DMS114 treated with DMSO at 0.1 percent for 48 hours (cell line): ENCODE measurements at regions not wholly inside any gene's neighbourhood (a gene's known extent, or its start where the extent isn't known, plus 50 kb on each side); places are given as distances from the start of the nearest gene placed in this dataset.
"Not testable (repeated sequence)": the region's sequence is repeated elsewhere in the genome, so short reads cannot be mapped to it uniquely, and the experiment has no call there.

Source experiments
- DNase-seq: peaks from one replicate; lab custom pipeline; 2025; ENCODE audit not compliant: unreplicated experiment; lab: John Stamatoyannopoulos, UW

DNA sequence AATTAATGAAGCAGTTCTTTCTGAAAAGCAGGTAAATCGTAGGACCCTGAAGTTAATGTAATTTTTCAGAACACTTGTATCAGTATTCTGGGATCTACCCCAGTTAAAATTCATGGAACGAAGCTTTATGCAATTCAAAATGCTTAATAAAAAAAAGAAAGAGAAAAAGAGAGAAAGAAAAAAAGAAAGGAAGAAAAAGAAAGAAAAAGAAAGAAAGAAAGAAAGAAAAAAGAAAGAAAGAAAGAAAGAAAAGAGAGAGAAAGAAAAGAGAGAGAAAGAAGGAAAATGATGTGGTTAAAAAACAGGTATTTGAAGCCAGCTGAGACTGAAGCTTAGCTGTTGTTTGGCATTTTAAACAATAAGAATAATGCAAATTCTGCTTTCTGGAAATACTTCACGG is 427.4 kb upstream of the AKR1E2 start:
- no peak for DNase-seq

- no peak for DNase-seq
Observed at GRCh38 chr10:4397337-4397736, 428.7 kb upstream of the AKR1E2 start.

DNA sequence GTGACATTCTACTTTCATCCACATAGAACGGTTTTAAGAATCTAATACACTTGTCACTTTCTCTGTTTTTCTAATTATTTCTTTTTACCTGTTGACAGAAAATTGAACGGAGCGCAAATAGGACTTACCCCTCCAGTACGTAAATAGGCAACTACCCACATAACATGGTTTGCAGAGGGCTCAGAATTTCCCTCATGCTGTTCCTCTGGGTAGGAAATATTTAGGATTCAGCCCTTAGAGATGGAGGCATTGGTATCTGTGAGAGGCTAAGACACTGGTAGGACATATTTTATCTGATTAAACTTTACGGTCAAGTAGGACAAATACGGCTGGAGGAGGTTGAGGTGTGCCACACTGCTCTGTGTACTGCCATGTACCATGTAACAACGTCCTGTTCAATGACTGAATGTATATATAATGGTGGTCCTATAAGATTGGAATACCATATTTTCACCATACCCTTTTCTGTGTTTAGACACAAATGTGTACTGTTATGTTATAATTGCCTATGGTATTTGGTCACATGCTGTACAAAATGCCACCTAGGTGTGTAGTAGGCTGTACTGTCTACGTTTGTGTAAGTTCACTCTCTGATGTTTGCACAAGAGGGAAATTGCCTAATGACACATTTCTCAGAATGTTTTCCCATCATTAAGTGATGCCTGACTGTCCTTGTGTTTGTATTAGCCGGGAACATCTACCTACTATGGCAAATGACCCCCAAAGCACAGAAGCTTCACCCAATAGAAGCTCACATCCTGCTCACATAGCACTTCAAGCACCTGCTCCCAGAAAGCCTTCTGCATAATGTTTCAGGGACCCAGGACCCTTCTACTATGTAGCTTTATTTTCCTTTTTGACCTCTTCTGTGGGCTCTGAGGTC is 429.4 kb upstream of the AKR1E2 start:
- no peak for DNase-seq

- no peak for DNase-seq
Observed at GRCh38 chr10:4395731-4396130, 430.3 kb upstream of the AKR1E2 start.

DNA sequence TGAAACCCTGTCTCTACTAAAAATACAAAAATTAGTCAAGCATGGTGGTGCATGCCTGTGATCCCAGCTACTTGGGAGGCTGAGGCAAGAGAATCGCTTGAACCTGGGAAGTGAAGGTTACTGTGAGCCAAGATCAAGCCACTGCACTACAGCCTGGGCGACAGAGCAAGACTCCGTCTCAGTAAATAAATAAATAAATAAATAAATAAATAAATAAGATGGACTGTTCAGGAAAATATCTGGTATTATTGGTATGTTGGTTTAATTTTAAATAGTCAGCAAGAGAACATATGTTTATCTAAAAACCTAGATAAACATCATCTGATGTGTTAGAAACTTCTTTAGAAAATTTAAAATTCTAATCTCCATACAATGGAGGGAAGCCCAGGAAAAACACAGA is 431.6 kb upstream of the AKR1E2 start:
- not testable (repeated sequence) for DNase-seq

DNA sequence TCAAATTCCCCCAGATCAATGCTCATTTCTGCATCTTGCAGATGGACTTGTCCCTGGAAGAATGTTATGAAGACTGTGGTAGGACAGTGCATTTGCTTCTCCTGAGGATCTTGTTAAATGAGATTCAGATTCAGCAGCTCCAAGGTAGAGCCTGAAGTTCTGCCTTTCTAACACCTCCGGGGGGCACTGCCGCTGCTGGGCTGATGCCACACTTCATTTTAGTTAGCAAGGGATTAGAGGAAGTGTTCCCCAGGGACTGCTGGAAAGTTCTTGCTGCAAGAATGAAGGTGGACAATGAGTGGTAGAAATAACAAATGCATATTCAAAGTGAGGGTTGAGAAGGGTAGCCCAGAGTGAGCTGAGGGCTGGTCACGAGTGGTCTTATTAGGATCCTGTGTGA is 434.3 kb upstream of the AKR1E2 start:
- DNase-seq = no peak

GRCh38 chr10:4390219-4390618 is 435.8 kb upstream of the AKR1E2 start:
- no peak for DNase-seq

- DNase-seq = no peak
Observed at GRCh38 chr10:4385231-4385870, 440.7 kb upstream of the AKR1E2 start.

DNA sequence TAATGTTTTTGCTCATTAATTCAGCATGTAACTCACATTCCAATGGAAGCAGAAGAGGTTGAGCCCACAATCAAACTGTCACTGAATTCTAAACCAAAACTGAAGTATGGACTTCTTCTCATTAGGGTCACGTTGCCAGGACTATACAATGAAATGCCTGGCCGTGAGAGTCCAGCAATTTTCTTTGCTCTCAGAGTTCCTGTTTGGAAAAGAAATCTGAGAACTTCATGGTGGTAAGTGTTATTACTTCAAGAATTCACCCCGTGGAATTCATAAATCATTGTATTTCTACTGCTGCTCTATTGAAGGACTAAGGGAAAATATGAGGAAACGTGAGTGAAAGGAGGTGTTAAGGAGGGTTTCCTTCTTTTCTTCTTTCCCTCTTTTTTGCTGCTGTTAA is 441.8 kb upstream of the AKR1E2 start:
- no peak for DNase-seq

DNA sequence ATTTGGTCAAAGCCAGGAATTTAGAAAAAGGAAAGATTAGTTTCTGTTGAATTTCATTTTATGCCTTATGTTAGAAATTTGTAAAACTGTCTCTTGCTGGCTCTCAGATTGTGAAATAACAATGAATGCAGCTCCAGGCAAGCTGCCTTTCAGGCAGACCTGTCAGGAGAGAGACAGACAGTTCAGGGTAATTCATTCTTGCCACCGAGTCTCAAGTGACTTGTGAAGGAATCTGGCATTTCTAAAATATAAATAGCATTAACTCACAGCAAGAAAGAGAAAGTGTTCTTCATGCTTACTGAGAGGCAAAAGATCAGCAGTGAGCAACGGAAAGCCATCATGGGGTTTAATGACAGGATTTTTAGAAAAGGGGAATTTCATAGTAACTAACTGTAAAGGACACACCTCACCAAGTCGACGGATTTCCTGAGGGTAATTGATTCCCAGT is 442.3 kb upstream of the AKR1E2 start:
- DNase-seq = no peak

DNA sequence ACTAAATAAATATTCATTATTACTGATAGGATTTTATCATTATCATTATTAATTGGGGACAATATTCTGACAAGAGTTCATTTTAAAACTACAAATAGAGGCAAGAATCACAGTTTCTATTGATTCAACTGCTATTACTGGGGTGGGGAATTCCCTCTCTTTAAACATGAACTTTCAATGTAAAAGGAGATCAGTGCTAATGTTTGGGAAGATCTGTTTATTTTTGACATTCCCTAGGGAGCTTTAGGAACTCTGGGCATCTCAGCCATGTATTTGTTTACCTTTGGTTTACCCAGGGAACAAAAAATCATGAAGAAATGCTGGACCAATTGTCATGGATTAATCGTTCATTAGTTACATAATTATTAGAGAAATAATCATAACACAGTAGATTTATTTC is 443.2 kb upstream of the AKR1E2 start:
- no peak for DNase-seq

DNA sequence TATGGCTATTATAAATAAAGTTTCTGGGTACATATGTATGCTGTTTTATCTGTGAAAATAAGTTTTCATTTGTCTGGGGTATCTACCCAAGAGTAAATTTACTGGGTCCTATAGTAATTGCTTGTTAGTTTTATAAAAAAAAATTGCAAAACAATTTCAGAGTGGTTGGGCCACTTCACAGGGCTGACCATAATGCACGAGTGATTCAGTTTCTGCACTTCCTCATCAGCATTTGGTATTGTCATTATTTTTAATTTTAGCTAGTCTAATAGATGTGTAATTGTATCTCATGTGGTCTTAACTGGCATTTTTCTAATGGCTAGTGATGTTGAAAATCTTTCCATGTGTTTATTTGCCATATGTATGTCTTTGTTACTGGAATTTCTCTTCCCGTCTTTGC is 452.4 kb upstream of the AKR1E2 start:
- no peak for DNase-seq

- DNase-seq = no peak
Observed at GRCh38 chr10:4373098-4373497, 452.9 kb upstream of the AKR1E2 start.

DNA sequence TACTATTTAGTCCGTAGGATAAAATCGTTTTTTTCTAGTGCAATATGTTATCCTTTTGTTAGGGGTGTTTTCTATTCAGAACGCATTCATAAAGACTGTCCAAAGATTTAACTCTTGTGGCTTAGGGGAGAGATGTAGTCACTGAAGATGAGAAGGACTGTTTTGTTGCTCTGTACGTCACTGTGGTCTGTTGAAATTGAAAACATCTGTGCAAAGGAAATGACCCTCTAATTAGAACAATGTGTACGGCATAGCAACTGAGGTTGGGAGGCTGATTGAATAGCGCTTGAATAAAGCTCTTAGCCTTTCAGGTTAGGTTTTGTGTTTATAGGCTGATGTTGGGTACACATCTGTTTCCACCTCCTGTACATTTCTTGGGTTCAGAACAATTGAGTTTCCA is 453.4 kb upstream of the AKR1E2 start:
- no peak for DNase-seq

DNA sequence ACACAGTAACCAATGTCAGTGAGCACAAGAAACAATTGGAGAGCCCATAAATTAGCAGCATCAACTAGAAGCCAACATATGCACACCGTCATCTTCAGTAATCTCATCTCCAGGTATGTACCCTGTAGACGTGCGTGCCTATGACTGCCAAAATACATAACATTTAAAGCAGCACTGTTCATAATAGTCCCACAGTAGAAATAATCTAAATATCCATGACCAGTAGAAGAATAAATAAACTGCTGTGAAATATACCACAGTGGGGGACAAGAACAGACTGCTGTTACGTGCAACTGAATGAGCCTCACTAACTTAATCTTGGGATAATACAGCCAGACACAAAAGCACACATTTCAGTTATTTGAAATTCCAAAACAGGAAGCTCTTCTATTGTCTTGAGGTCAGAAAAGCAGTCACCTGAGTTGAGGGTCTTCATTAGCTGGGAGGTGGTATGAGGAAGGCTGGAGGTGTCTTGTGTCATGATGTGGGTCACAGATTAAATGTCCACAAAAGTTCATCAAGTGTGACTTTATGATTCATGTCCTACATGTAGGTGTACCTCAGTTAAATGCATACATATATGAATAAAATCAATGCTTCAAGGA is 454.2 kb upstream of the AKR1E2 start:
- no peak for DNase-seq

- no peak for DNase-seq
Observed at GRCh38 chr10:4370376-4370775, 455.6 kb upstream of the AKR1E2 start.

- no peak for DNase-seq
Observed at GRCh38 chr10:4361581-4361980, 464.4 kb upstream of the AKR1E2 start.

GRCh38 chr10:4359003-4359402 is 467.0 kb upstream of the AKR1E2 start:
- DNase-seq = no peak

GRCh38 chr10:4357911-4358310 is 468.1 kb upstream of the AKR1E2 start:
- DNase-seq = no peak

GRCh38 chr10:4355350-4355749 is 470.7 kb upstream of the AKR1E2 start:
- DNase-seq = no peak

GRCh38 chr10:4354382-4354812 is 471.6 kb upstream of the AKR1E2 start:
- DNase-seq = no peak

DNA sequence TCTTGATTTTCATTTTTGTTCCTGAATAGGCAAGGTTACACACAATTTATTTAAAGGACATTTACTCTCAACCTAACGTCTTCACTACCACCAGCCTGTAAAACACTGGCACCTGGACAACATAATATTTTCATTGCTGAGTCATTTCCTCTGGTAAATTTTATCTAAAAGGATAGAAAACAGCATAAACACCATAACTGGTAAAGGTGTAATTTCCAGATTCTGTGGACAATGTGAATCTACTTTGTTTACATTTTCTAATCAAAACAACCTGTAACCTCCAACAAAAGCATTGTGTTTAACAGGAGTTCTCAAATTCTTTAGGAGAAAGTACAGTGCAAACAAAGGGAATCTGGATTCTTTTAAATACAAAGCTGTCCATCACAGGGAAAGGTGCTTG is 472.0 kb upstream of the AKR1E2 start:
- DNase-seq = no peak
